Esophagus muscularis mucosa (tissue), 3 donors: ENCODE measurements at regions not wholly inside any gene's neighbourhood (a gene's known extent, or its start where the extent isn't known, plus 50 kb on each side); places are given as distances from the start of the nearest gene placed in this dataset.

Experiments used
- POLR2A ChIP-seq: fragments of 450-650 bp; IDR thresholded peaks from one replicate; pipeline ENCODE4 v1.6.1; 2017; ENCODE audit warnings: antibody characterized with exemption, moderate library complexity, mild to moderate bottlenecking, low read depth
- POLR2AphosphoS5 ChIP-seq, 2 donors: sonication (generic); formaldehyde crosslinking; IDR thresholded peaks; one replicate each; pipeline ENCODE4 v1.6.1; 2017; ENCODE audit warnings: antibody characterized with exemption in 2 of 2
- TF ChIP-seq, protein P1 (sequence below), 3 experiments: fragments of 200-600 bp in 2 of 3; fragments of 450-650 bp in 1 of 3; sonication (generic) in 2 of 3; IDR thresholded peaks; one replicate each; pipeline ENCODE4 v1.5.1; 2017 to 2019; ENCODE audit warnings: antibody characterized with exemption in 3 of 3, mild to moderate bottlenecking in 2 of 3, moderate library complexity in 1 of 3

DNA sequence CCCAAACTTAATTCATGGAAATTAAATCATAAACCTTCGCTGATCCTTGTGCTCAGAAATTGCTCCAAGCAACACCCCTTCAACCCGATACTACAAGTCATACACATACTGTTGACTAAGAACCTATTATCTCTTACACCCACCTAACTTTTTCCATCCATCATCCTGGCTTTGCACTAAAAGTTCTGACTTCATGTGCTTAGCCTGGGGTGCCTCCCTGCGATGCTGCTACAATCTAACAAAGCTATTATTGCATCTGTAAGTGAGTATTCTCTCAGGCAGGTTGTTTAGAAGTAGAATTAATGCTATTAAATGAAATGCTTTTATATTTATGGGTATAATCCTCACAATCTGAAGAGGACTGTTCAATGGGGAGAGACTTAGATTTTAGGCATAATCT lies 619.8 kb downstream of the CCDC85A start:
- TF ChIP-seq POLR2AphosphoS5 (IDR thresholded peaks at IDR 0.05) (no peak), POLR2A (no peak)
- TF ChIP-seq, protein P1, sequence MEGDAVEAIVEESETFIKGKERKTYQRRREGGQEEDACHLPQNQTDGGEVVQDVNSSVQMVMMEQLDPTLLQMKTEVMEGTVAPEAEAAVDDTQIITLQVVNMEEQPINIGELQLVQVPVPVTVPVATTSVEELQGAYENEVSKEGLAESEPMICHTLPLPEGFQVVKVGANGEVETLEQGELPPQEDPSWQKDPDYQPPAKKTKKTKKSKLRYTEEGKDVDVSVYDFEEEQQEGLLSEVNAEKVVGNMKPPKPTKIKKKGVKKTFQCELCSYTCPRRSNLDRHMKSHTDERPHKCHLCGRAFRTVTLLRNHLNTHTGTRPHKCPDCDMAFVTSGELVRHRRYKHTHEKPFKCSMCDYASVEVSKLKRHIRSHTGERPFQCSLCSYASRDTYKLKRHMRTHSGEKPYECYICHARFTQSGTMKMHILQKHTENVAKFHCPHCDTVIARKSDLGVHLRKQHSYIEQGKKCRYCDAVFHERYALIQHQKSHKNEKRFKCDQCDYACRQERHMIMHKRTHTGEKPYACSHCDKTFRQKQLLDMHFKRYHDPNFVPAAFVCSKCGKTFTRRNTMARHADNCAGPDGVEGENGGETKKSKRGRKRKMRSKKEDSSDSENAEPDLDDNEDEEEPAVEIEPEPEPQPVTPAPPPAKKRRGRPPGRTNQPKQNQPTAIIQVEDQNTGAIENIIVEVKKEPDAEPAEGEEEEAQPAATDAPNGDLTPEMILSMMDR (IDR thresholded peaks at IDR 0.05) = no peak
